Nephron (organoid): ENCODE measurements at regions not wholly inside any gene's neighbourhood (a gene's known extent, or its start where the extent isn't known, plus 50 kb on each side); places are given as distances from the start of the nearest gene placed in this dataset.
"Not testable (repeated sequence)": the region's sequence is repeated elsewhere in the genome, so short reads cannot be mapped to it uniquely, and the experiment has no call there.

Source experiments
- H3K27ac Mint-ChIP-seq, 3 experiments: 2 replicates each; pipeline ENCODE4 v1.8.0; 2020; ENCODE audit warnings: mixed read lengths in 3 of 3, mild to moderate bottlenecking in 2 of 3, moderate library complexity in 1 of 3
- H3K27me3 Mint-ChIP-seq: 2 replicates; pipeline ENCODE4 v1.8.0; 2021; ENCODE audit warnings: low read depth, mild to moderate bottlenecking, moderate library complexity, mixed read lengths
- H3K36me3 Mint-ChIP-seq: 2 replicates; pipeline ENCODE4 v1.8.0; 2020; ENCODE audit warnings: low read depth, mixed read lengths
- H3K4me1 Mint-ChIP-seq: 2 replicates; pipeline ENCODE4 v1.8.0; 2020; ENCODE audit warnings: mixed read lengths
- H3K4me3 Mint-ChIP-seq, 3 experiments: 2 replicates each; pipeline ENCODE4 v1.8.0; 2020; ENCODE audit warnings: mild to moderate bottlenecking in 3 of 3, mixed read lengths in 3 of 3, moderate library complexity in 2 of 3
- H3K9me3 Mint-ChIP-seq: 2 replicates; pipeline ENCODE4 v1.8.0; 2020; ENCODE audit warnings: mixed read lengths
- CTCF ChIP-seq, 3 experiments: fragments of 200-600 bp; sonication (generic); IDR thresholded peaks; one replicate each; pipeline ENCODE4 v1.5.0; 2021; ENCODE audit warnings: antibody characterized with exemption in 3 of 3; ENCODE audit not compliant: unreplicated experiment in 3 of 3

DNA sequence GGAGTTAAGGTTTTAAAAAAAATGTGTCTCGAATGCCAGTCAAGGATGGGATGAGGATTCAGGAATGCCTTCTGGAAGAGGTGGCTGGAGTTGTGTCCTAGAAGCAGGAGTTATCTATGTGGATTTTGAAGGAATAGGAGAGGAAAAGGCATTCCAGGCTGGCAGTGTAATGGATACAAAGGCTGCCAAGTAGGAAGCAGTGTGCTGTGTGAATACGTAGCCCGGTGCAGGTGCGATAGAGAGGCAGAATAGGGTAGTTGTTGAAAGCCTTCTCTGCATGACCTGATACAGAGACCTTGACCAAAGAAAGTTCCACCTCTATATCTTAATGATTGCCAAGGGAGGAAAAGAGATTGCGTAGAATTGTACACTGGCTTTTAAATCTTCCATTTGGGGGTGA lies 128.1 kb upstream of the ITGB1 start:
- peaks cover 3% of the 10 kb centered on the region for H3K9me3 Mint-ChIP-seq
- no peak overlapping the region for H3K27ac Mint-ChIP-seq
- no peak overlapping the region for H3K4me3 Mint-ChIP-seq
- peaks cover 5% of the 10 kb centered on the region for H3K27me3 Mint-ChIP-seq
- no peak for TF ChIP-seq CTCF (IDR thresholded peaks at IDR 0.05; ENCODE audit: unreplicated experiment in 3 of 3)
- no peaks in the 10 kb centered on the region for H3K4me1 Mint-ChIP-seq
- H3K36me3 Mint-ChIP-seq = no peaks in the 10 kb centered on the region

- TF ChIP-seq CTCF (IDR thresholded peaks at IDR 0.05; ENCODE audit: unreplicated experiment in 3 of 3) = no peak
- H3K27me3 Mint-ChIP-seq = peaks cover 5% of the 10 kb centered on the region
- H3K36me3 Mint-ChIP-seq = no peaks in the 10 kb centered on the region
- H3K4me1 Mint-ChIP-seq = no peaks in the 10 kb centered on the region
- no peak overlapping the region for H3K27ac Mint-ChIP-seq
- no peak overlapping the region for H3K4me3 Mint-ChIP-seq
- H3K9me3 Mint-ChIP-seq = peaks cover 3% of the 10 kb centered on the region
Measured at GRCh38 chr10:33085313-33085833, 127.3 kb upstream of the ITGB1 start.

GRCh38 chr10:33084453-33084852 lies 126.4 kb upstream of the ITGB1 start:
- no peak overlapping the region for H3K27ac Mint-ChIP-seq
- no peak for TF ChIP-seq CTCF (IDR thresholded peaks at IDR 0.05; ENCODE audit: unreplicated experiment in 3 of 3)
- H3K4me1 Mint-ChIP-seq = no peaks in the 10 kb centered on the region
- H3K9me3 Mint-ChIP-seq = peaks cover 3% of the 10 kb centered on the region
- H3K36me3 Mint-ChIP-seq = no peaks in the 10 kb centered on the region
- H3K4me3 Mint-ChIP-seq = no peak overlapping the region
- H3K27me3 Mint-ChIP-seq = peaks cover 5% of the 10 kb centered on the region

GRCh38 chr10:33082373-33082895 lies 124.4 kb upstream of the ITGB1 start:
- Mint-ChIP-seq H3K4me3 (no peak overlapping the region), H3K27me3 (peaks cover 5% of the 10 kb centered on the region), H3K9me3 (peaks cover 10% of the 10 kb centered on the region), H3K36me3 (no peaks in the 10 kb centered on the region), H3K27ac (peak overlapping the region in 1 of 3 experiments; percentile 64), H3K4me1 (no peaks in the 10 kb centered on the region)
- no peak for TF ChIP-seq CTCF (IDR thresholded peaks at IDR 0.05; ENCODE audit: unreplicated experiment in 3 of 3)

DNA sequence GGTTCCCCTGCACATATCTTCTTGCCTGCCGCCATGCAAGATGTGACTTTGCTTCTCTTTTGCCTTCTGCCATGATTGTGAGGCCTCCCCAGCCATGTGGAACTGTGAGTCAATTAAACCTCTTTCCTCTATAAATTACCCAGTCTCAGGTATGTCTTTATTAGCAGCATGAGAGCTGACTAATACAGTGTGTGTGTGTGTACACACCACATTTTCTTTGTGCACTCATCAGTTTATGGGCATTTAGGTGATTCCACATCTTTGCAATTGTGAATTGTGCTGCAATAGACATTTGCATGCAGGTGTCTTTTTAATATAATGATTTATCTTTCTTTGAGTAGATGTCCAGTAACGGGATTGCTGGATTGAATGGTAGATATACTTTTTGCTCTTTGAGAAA lies 122.4 kb upstream of the ITGB1 start:
- not testable (repeated sequence) for H3K4me1 Mint-ChIP-seq, H3K27me3 Mint-ChIP-seq, H3K27ac Mint-ChIP-seq, H3K9me3 Mint-ChIP-seq, H3K36me3 Mint-ChIP-seq, H3K4me3 Mint-ChIP-seq

DNA sequence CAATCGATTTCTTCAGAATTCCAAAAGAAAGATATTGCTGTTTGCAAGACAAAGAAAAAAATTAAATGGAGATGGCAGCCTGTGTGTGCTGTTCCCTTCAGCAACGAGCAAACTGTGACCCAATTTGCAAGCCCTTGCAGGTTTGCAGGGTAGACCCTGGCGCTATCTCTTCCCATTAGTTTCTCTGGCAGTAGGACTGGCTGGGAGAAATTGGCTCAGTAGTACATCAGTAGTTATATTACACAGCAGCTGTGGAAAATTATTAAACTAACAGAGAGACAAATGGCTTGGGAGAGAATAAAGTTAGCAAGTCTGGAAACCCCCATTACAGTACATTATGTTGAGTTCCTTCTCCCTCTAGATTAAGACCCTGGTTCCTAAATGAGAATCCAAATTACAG lies 116.4 kb upstream of the ITGB1 start:
- H3K27ac Mint-ChIP-seq = no peak overlapping the region
- no peak overlapping the region for H3K4me3 Mint-ChIP-seq
- peaks cover 7% of the 10 kb centered on the region for H3K9me3 Mint-ChIP-seq
- H3K4me1 Mint-ChIP-seq = no peaks in the 10 kb centered on the region
- TF ChIP-seq CTCF (IDR thresholded peaks at IDR 0.05; ENCODE audit: unreplicated experiment in 3 of 3) = no peak
- no peaks in the 10 kb centered on the region for H3K36me3 Mint-ChIP-seq
- H3K27me3 Mint-ChIP-seq = no peaks in the 10 kb centered on the region
